Mucosa of rectum (tissue), 2 donors: ENCODE measurements at regions not wholly inside any gene's neighbourhood (a gene's known extent, or its start where the extent isn't known, plus 50 kb on each side); places are given as distances from the start of the nearest gene placed in this dataset.

Source experiments
- H3K27ac ChIP-seq, 2 donors: one replicate each; pipeline ENCODE4 v1.7.0; 2013; ENCODE audit warnings: inconsistent platforms in 2 of 2, low read depth in 2 of 2, low read length in 2 of 2
- H3K27me3 ChIP-seq, 2 donors: one replicate each; pipeline ENCODE4 v1.7.0; 2013; ENCODE audit warnings: low read length in 2 of 2; ENCODE audit not compliant: control insufficient read depth in 2 of 2, insufficient read depth in 2 of 2
- H3K36me3 ChIP-seq, 2 donors: one replicate each; pipeline ENCODE4 v1.7.0; 2013; ENCODE audit warnings: low read length in 2 of 2; ENCODE audit not compliant: control insufficient read depth in 2 of 2, insufficient read depth in 2 of 2
- H3K4me1 ChIP-seq, 2 donors: one replicate each; pipeline ENCODE4 v1.7.0; 2013; ENCODE audit warnings: low read length in 2 of 2, mild to moderate bottlenecking in 1 of 2; ENCODE audit not compliant: control insufficient read depth in 2 of 2, insufficient read depth in 2 of 2
- H3K4me3 ChIP-seq, 2 donors: one replicate each; pipeline ENCODE4 v1.7.0; 2013; ENCODE audit warnings: low read length in 2 of 2
- H3K9ac ChIP-seq, 2 donors: one replicate each; pipeline ENCODE4 v1.7.0; 2013; ENCODE audit warnings: low read length in 2 of 2, low read depth in 1 of 2, mild to moderate bottlenecking in 1 of 2
- H3K9me3 ChIP-seq, 2 donors: one replicate each; pipeline ENCODE4 v1.7.0; 2013; ENCODE audit warnings: low read length in 2 of 2; ENCODE audit not compliant: control insufficient read depth in 2 of 2
- donor health status: healthy.
- donor health status: Normal muscosa, but diverticular disease.

- no peaks in the 10 kb centered on the region for H3K27me3 ChIP-seq
- no peak overlapping the region for H3K4me3 ChIP-seq
- no peaks in the 10 kb centered on the region for H3K9me3 ChIP-seq
- H3K27ac ChIP-seq, result no peak overlapping the region
- H3K9ac ChIP-seq, result no peak overlapping the region
- H3K4me1 ChIP-seq, result no peaks in the 10 kb centered on the region
- no peaks in the 10 kb centered on the region for H3K36me3 ChIP-seq
Measured at GRCh38 chr13:85536706-85537105, 262.5 kb downstream of the SLITRK6 start.

GRCh38 chr13:85535316-85536084, 263.7 kb downstream of the SLITRK6 start:
- H3K36me3 ChIP-seq, result no peaks in the 10 kb centered on the region
- no peak overlapping the region for H3K27ac ChIP-seq
- no peak overlapping the region for H3K9ac ChIP-seq
- H3K4me1 ChIP-seq, result no peaks in the 10 kb centered on the region
- no peaks in the 10 kb centered on the region for H3K27me3 ChIP-seq
- no peaks in the 10 kb centered on the region for H3K9me3 ChIP-seq
- no peak overlapping the region for H3K4me3 ChIP-seq

- H3K36me3 ChIP-seq, result no peaks in the 10 kb centered on the region
- no peaks in the 10 kb centered on the region for H3K4me1 ChIP-seq
- H3K27me3 ChIP-seq, result no peaks in the 10 kb centered on the region
- no peaks in the 10 kb centered on the region for H3K9me3 ChIP-seq
- H3K27ac ChIP-seq, result no peak overlapping the region
- no peak overlapping the region for H3K9ac ChIP-seq
- H3K4me3 ChIP-seq, result no peak overlapping the region
Measured at GRCh38 chr13:85533911-85534310, 265.3 kb downstream of the SLITRK6 start.

GRCh38 chr13:85529218-85529594, 270.0 kb downstream of the SLITRK6 start:
- Histone ChIP-seq H3K36me3 (no peaks in the 10 kb centered on the region), H3K27ac (no peak overlapping the region), H3K9me3 (no peaks in the 10 kb centered on the region), H3K27me3 (no peaks in the 10 kb centered on the region), H3K9ac (no peak overlapping the region), H3K4me3 (no peak overlapping the region), H3K4me1 (no peaks in the 10 kb centered on the region)

GRCh38 chr13:85528491-85529217, 270.6 kb downstream of the SLITRK6 start:
- no peak overlapping the region for H3K9ac ChIP-seq
- H3K4me1 ChIP-seq, result no peaks in the 10 kb centered on the region
- no peak overlapping the region for H3K4me3 ChIP-seq
- H3K9me3 ChIP-seq, result no peaks in the 10 kb centered on the region
- H3K27ac ChIP-seq, result no peak overlapping the region
- H3K36me3 ChIP-seq, result no peaks in the 10 kb centered on the region
- no peaks in the 10 kb centered on the region for H3K27me3 ChIP-seq

GRCh38 chr13:85527316-85527715, 271.9 kb downstream of the SLITRK6 start:
- Histone ChIP-seq H3K4me1 (no peaks in the 10 kb centered on the region), H3K9me3 (no peaks in the 10 kb centered on the region), H3K9ac (no peak overlapping the region), H3K36me3 (no peaks in the 10 kb centered on the region), H3K27me3 (no peaks in the 10 kb centered on the region), H3K4me3 (no peak overlapping the region), H3K27ac (no peak overlapping the region)

GRCh38 chr13:85525411-85525810, 273.8 kb downstream of the SLITRK6 start:
- H3K9ac ChIP-seq, result no peak overlapping the region
- no peaks in the 10 kb centered on the region for H3K36me3 ChIP-seq
- H3K4me3 ChIP-seq, result no peak overlapping the region
- H3K9me3 ChIP-seq, result no peaks in the 10 kb centered on the region
- H3K27ac ChIP-seq, result no peak overlapping the region
- no peaks in the 10 kb centered on the region for H3K4me1 ChIP-seq
- no peaks in the 10 kb centered on the region for H3K27me3 ChIP-seq

GRCh38 chr13:85521657-85522056, 277.6 kb downstream of the SLITRK6 start:
- H3K36me3 ChIP-seq, result no peaks in the 10 kb centered on the region
- no peak overlapping the region for H3K9ac ChIP-seq
- no peaks in the 10 kb centered on the region for H3K9me3 ChIP-seq
- H3K27me3 ChIP-seq, result no peaks in the 10 kb centered on the region
- H3K27ac ChIP-seq, result no peak overlapping the region
- no peaks in the 10 kb centered on the region for H3K4me1 ChIP-seq
- H3K4me3 ChIP-seq, result no peak overlapping the region

- H3K36me3 ChIP-seq, result no peaks in the 10 kb centered on the region
- H3K9me3 ChIP-seq, result peaks cover 0 to 3% of the 10 kb centered on the region in 2 donors
- no peak overlapping the region for H3K27ac ChIP-seq
- H3K4me1 ChIP-seq, result no peaks in the 10 kb centered on the region
- no peak overlapping the region for H3K4me3 ChIP-seq
- no peaks in the 10 kb centered on the region for H3K27me3 ChIP-seq
- H3K9ac ChIP-seq, result no peak overlapping the region
Measured at GRCh38 chr13:85520445-85520844, 278.8 kb downstream of the SLITRK6 start.

GRCh38 chr13:85519363-85519762, 279.9 kb downstream of the SLITRK6 start:
- H3K9ac ChIP-seq, result no peak overlapping the region
- peaks cover 0 to 3% of the 10 kb centered on the region in 2 donors for H3K9me3 ChIP-seq
- no peaks in the 10 kb centered on the region for H3K36me3 ChIP-seq

More at GRCh38 chr13:85519363-85519762, 279.9 kb downstream of the SLITRK6 start:
- H3K4me3 ChIP-seq, result no peak overlapping the region
- H3K27me3 ChIP-seq, result no peaks in the 10 kb centered on the region
- H3K27ac ChIP-seq, result no peak overlapping the region
- H3K4me1 ChIP-seq, result no peaks in the 10 kb centered on the region
